HepG2 (cell line): ENCODE measurements at regions not wholly inside any gene's neighbourhood (a gene's known extent, or its start where the extent isn't known, plus 50 kb on each side); places are given as distances from the start of the nearest gene placed in this dataset.

ENCODE experiments used
- ATAC-seq: fragments of 200-7000 bp; cut with Tn5 transposase; 3 replicates; pipeline ENCODE4 v1.9.1; 2020; ENCODE audit warnings: mild to moderate bottlenecking, moderate library complexity
- BruUV-seq: library from RNA; stranded (reverse); fragments of 400-500 nt; replicated peaks from 2 replicates; lab custom pipeline; 2021; lab: Mats Ljungman, UMichigan
- CTCF ChIA-PET: fragments of 300-600 bp; formaldehyde crosslinking; extraction: SDS; loops from one replicate; lab custom pipeline; 2021; ENCODE audit warnings: low total read pairs, inconsistent platforms, low intra/inter-chr PET ratio; lab: Yijun Ruan, JAX
- POLR2A ChIA-PET: fragments of 350-600 bp; sonication (Branson Sonifier 250); formaldehyde crosslinking; loops from one replicate; lab custom pipeline; 2020; ENCODE audit warnings: antibody characterized with exemption, inconsistent platforms; lab: Yijun Ruan, JAX
- DNase-seq: peaks from one replicate; pipeline ENCODE4 v3.0.0-alpha.2; 2015; ENCODE audit warnings: low spot score
- FAIRE-seq: peaks from 3 replicates; lab custom pipeline; 2011; peaks lifted over from hg19 to GRCh38; lab: Jason Lieb, UNC
- H2AFZ ChIP-seq: one replicate; pipeline ENCODE4 v1.6.1; 2011; ENCODE audit warnings: low read length, inconsistent platforms
- H3K27ac ChIP-seq: fragments of 300-600 bp; 3 replicates; pipeline ENCODE4 v1.8.0; 2011; ENCODE audit warnings: mixed run types, mild to moderate bottlenecking, mixed read lengths, low read length, inconsistent platforms; ENCODE audit not compliant: insufficient read depth; ENCODE audit errors: extremely low read length
- H3K27me3 ChIP-seq, 2 experiments: fragments of 200-600 bp in 1 of 2; 2 replicates in 1 of 2; 3 replicates in 1 of 2; pipeline versions ENCODE4 v1.6.0 to v1.8.0; 2011; ENCODE audit warnings: low read length in 2 of 2, mild to moderate bottlenecking in 2 of 2, moderate library complexity in 2 of 2, inconsistent platforms in 1 of 2; ENCODE audit not compliant: insufficient read depth in 2 of 2, control insufficient read depth in 1 of 2
- H3K36me3 ChIP-seq, 2 experiments: fragments of 200-600 bp in 1 of 2; replicated peaks in 1 of 2; 2 replicates in 1 of 2; 3 replicates in 1 of 2; pipeline versions ENCODE4 v1.5.1 to v1.8.0; 2011; ENCODE audit warnings: low read length in 2 of 2, inconsistent platforms in 1 of 2; ENCODE audit not compliant: insufficient read depth in 2 of 2, control insufficient read depth in 1 of 2
- H3K4me1 ChIP-seq: 2 replicates; pipeline ENCODE4 v1.5.1; 2012; ENCODE audit warnings: low read length, inconsistent platforms; ENCODE audit not compliant: insufficient read depth
- H3K4me2 ChIP-seq: 2 replicates; pipeline ENCODE4 v1.6.0; 2011; ENCODE audit warnings: low read depth, low read length, inconsistent platforms
- H3K4me3 ChIP-seq, 3 experiments: fragments of 200-600 bp in 1 of 3; sonication (generic), shearing (Covaris generic) in 1 of 3; replicated peaks in 1 of 3; 2 replicates each; pipeline ENCODE4 v1.5.1; 2011 to 2016; ENCODE audit warnings: low read length in 3 of 3, inconsistent platforms in 2 of 3, low read depth in 2 of 3, mild to moderate bottlenecking in 2 of 3, control low read depth in 1 of 3, mixed read lengths in 1 of 3; ENCODE audit not compliant: insufficient read depth in 1 of 3
- H3K79me2 ChIP-seq: one replicate; pipeline ENCODE4 v1.6.1; 2011; ENCODE audit warnings: low read length, inconsistent platforms; ENCODE audit not compliant: insufficient read depth
- H3K9ac ChIP-seq: 2 replicates; pipeline ENCODE4 v1.6.0; 2011; ENCODE audit warnings: mild to moderate bottlenecking, low read depth, low read length, inconsistent platforms; ENCODE audit not compliant: insufficient read depth
- H3K9me3 ChIP-seq: 2 replicates; pipeline ENCODE4 v1.5.1; 2012; ENCODE audit warnings: mild to moderate bottlenecking, low read length
- H4K20me1 ChIP-seq: 2 replicates; pipeline ENCODE4 v1.6.0; 2011; ENCODE audit warnings: inconsistent platforms, mild to moderate bottlenecking, low read length, moderate library complexity; ENCODE audit not compliant: insufficient read depth
- ARNT2 ChIP-seq: sonication (generic); formaldehyde crosslinking; IDR thresholded peaks from 2 replicates; pipeline ENCODE4 v1.8.0; 2022; ENCODE audit warnings: mild to moderate bottlenecking, low read depth, missing genetic modification reagents, moderate library complexity
- CC2D1A ChIP-seq: sonication (generic); formaldehyde crosslinking; IDR thresholded peaks from 2 replicates; pipeline ENCODE4 v1.8.1; 2023; ENCODE audit warnings: mild to moderate bottlenecking, missing genetic modification reagents
- CREB3 ChIP-seq: sonication (generic); formaldehyde crosslinking; IDR thresholded peaks from 2 replicates; pipeline ENCODE4 v1.5.0; 2020; ENCODE audit warnings: missing genetic modification reagents
- DZIP1 ChIP-seq: sonication (generic); formaldehyde crosslinking; IDR thresholded peaks from 2 replicates; pipeline ENCODE4 v1.5.0; 2020; ENCODE audit warnings: mild to moderate bottlenecking, missing genetic modification reagents
- ELF4 ChIP-seq: sonication (generic); formaldehyde crosslinking; IDR thresholded peaks from 2 replicates; pipeline ENCODE4 v1.5.0; 2020; ENCODE audit warnings: missing genetic modification reagents, mild to moderate bottlenecking, moderate library complexity, borderline replicate concordance
- MZF1 ChIP-seq: sonication (generic); formaldehyde crosslinking; IDR thresholded peaks from 2 replicates; pipeline ENCODE4 v1.8.1; 2023; ENCODE audit warnings: mild to moderate bottlenecking, missing genetic modification reagents, borderline replicate concordance
- NFE2L2 ChIP-seq: fragments of 150-350 bp; IDR thresholded peaks from 2 replicates; pipeline ENCODE4 v1.6.1; 2014; ENCODE audit warnings: low read length
- REST ChIP-seq, 2 experiments: IDR thresholded peaks; 2 replicates each; pipeline ENCODE4 v1.6.1; 2011 to 2012; ENCODE audit warnings: low read length in 2 of 2, borderline replicate concordance in 1 of 2, low read depth in 1 of 2, mild to moderate bottlenecking in 1 of 2, moderate library complexity in 1 of 2
- RFX5 ChIP-seq: IDR thresholded peaks from 2 replicates; pipeline ENCODE4 v1.6.1; 2011; ENCODE audit warnings: low read depth, low read length, improper control_type of control experiment
- RORA ChIP-seq: sonication (generic); formaldehyde crosslinking; IDR thresholded peaks from 2 replicates; pipeline ENCODE4 v1.5.0; 2020; ENCODE audit warnings: mild to moderate bottlenecking, missing genetic modification reagents, moderate library complexity
- SOX5 ChIP-seq: IDR thresholded peaks from 2 replicates; pipeline ENCODE4 v1.6.1; 2016; ENCODE audit warnings: borderline replicate concordance
- ZFP62 ChIP-seq: sonication (generic); formaldehyde crosslinking; IDR thresholded peaks from 2 replicates; pipeline ENCODE4 v1.4.0; 2020; ENCODE audit warnings: missing genetic modification reagents
- ZNF263 ChIP-seq: sonication (generic); formaldehyde crosslinking; IDR thresholded peaks from 2 replicates; pipeline ENCODE4 v1.4.0; 2020; ENCODE audit warnings: missing genetic modification reagents
- ZNF597 ChIP-seq: sonication (generic); formaldehyde crosslinking; IDR thresholded peaks from 2 replicates; pipeline ENCODE4 v1.5.0; 2020; ENCODE audit warnings: missing genetic modification reagents
- ZNF670 ChIP-seq: sonication (generic); formaldehyde crosslinking; IDR thresholded peaks from 2 replicates; pipeline ENCODE4 v1.8.0; 2022; ENCODE audit warnings: mild to moderate bottlenecking, missing genetic modification reagents, borderline replicate concordance
- ZNF709 ChIP-seq: sonication (generic); formaldehyde crosslinking; IDR thresholded peaks from 2 replicates; pipeline ENCODE4 v1.5.0; 2020; ENCODE audit warnings: mild to moderate bottlenecking, missing genetic modification reagents
- ZNF747 ChIP-seq: sonication (generic); formaldehyde crosslinking; IDR thresholded peaks from 2 replicates; pipeline ENCODE4 v1.8.1; 2023; ENCODE audit warnings: missing genetic modification reagents, mild to moderate bottlenecking, borderline replicate concordance
- ZNF780A ChIP-seq: sonication (generic); formaldehyde crosslinking; IDR thresholded peaks from 2 replicates; pipeline ENCODE4 v1.8.0; 2022; ENCODE audit warnings: mild to moderate bottlenecking, missing genetic modification reagents, moderate library complexity
- WGBS: methylation state at CpG from one replicate; pipeline ENCODE4 v1.1.6; 2017; ENCODE audit warnings: low lambda C conversion rate; 5-methylcytosine and 5-hydroxymethylcytosine counted together
- in situ Hi-C: cut with HindIII; loops from 2 replicates; pipeline ENCODE4 v1.10.0; 2017; ENCODE audit warnings: low pct_unique_long_range_greater_than_20kb; ENCODE audit not compliant: extremely low pct_ligation_motif_present
- intact Hi-C: fragments of 100-400 bp; cut with micrococcal nuclease; formaldehyde crosslinking; loops from one replicate; pipeline ENCODE4 v1.10.0; 2022; ENCODE audit not compliant: unreplicated experiment

GRCh38 chr21:31553461-31553860, 106.0 kb upstream of the SOD1 start:
- ChIA-PET POLR2A (no interaction called here), CTCF (no interaction called here)
- Histone ChIP-seq H3K27ac (no peak overlapping the region), H4K20me1 (no peaks in the 10 kb centered on the region), H2AFZ (no peak overlapping the region), H3K9ac (no peak overlapping the region), H3K79me2 (no peaks in the 10 kb centered on the region), H3K27me3 (peaks cover 2 to 17% of the 10 kb centered on the region in 2 experiments), H3K36me3 (no peaks in the 10 kb centered on the region), H3K4me1 (no peaks in the 10 kb centered on the region), H3K4me3 (no peak overlapping the region), H3K4me2 (no peak overlapping the region), H3K9me3 (no peaks in the 10 kb centered on the region)
- 1% methylated on average over 4 of the region's 5 CpGs for WGBS
- no TSS peak for BruUV-seq
- in situ Hi-C loops, result no loop called here
- intact Hi-C loops, result no loop called here
- DNase-seq, result no peak
- TF ChIP-seq ZNF780A (CRISPR knock-in tag), result no peak
- TF ChIP-seq RFX5, result no peak
- TF ChIP-seq NFE2L2, result no peak
- TF ChIP-seq CC2D1A (CRISPR knock-in tag), result no peak
- TF ChIP-seq REST (IDR thresholded peaks at IDR 0.05; ENCODE audit: borderline replicate concordance in 1 of 2, low read depth in 1 of 2, low read length in 2 of 2), result no peak
- TF ChIP-seq DZIP1 (CRISPR knock-in tag), result no peak
- TF ChIP-seq ARNT2 (CRISPR knock-in tag), result no peak
- TF ChIP-seq SOX5 (CRISPR knock-in tag), result no peak
- TF ChIP-seq ZNF747 (CRISPR knock-in tag), result no peak
- no peak for TF ChIP-seq MZF1
- TF ChIP-seq CREB3 (CRISPR knock-in tag), result no peak
- no peak for TF ChIP-seq ZFP62
- TF ChIP-seq ZNF597 (CRISPR knock-in tag), result no peak
- TF ChIP-seq ZNF709 (CRISPR knock-in tag), result no peak
- TF ChIP-seq RORA (CRISPR knock-in tag), result no peak
- TF ChIP-seq ZNF263, result no peak
- TF ChIP-seq ZNF670 (CRISPR knock-in tag), result no peak
- no peak for TF ChIP-seq ELF4
- FAIRE-seq, result no peak
- ATAC-seq, result no peak
